ENCODE measurements at regions not wholly inside any gene's neighbourhood (a gene's known extent, or its start where the extent isn't known, plus 50 kb on each side); places are given as distances from the start of the nearest gene placed in this dataset.

DNA sequence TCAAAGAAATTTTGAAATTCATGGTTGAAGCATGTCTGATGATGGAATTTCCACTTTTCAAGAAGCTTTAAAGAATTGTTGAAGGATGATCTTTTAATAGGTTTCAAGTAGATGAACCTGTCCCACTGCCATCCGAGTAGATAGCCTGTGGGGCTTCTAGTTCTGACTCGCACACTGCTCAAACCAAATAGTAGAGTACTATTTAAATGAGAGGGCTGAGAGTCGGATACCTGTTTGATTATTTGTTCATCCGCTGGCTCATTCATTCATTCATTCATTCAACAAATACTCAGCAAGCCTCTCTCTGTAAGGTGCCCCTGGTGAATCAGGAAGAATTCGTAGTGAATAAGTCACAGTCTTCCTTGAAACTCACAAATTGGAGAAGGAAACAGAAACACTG lies 108.2 kb upstream of the IRX5 start:
- TF ChIP-seq, protein P1, sequence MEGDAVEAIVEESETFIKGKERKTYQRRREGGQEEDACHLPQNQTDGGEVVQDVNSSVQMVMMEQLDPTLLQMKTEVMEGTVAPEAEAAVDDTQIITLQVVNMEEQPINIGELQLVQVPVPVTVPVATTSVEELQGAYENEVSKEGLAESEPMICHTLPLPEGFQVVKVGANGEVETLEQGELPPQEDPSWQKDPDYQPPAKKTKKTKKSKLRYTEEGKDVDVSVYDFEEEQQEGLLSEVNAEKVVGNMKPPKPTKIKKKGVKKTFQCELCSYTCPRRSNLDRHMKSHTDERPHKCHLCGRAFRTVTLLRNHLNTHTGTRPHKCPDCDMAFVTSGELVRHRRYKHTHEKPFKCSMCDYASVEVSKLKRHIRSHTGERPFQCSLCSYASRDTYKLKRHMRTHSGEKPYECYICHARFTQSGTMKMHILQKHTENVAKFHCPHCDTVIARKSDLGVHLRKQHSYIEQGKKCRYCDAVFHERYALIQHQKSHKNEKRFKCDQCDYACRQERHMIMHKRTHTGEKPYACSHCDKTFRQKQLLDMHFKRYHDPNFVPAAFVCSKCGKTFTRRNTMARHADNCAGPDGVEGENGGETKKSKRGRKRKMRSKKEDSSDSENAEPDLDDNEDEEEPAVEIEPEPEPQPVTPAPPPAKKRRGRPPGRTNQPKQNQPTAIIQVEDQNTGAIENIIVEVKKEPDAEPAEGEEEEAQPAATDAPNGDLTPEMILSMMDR (IDR thresholded peaks at IDR 0.05), result no peak
- TF ChIP-seq POLR2A (IDR thresholded peaks at IDR 0.05), result no peak
- no peak for TF ChIP-seq EP300 (IDR thresholded peaks at IDR 0.05)

Data from ovary (tissue), 3 donors.